Lung (tissue), 11 donors: ENCODE measurements at regions not wholly inside any gene's neighbourhood (a gene's known extent, or its start where the extent isn't known, plus 50 kb on each side); places are given as distances from the start of the nearest gene placed in this dataset.
A peak's percentile ranks its signal among the peaks of the same experiment; 100 is the strongest.

Source experiments
- ATAC-seq: fragments of 200-7000 bp; cut with Tn5 transposase; one replicate; pipeline ENCODE4 v1.9.1; 2020; ENCODE audit warnings: moderate number of reproducible peaks; ENCODE audit not compliant: insufficient read depth, low FRiP score
- DNase-seq, 3 donors: peaks; one replicate each; pipeline ENCODE4 v3.0.0-alpha.2; 2013 to 2017
- H3K27ac ChIP-seq, 2 donors: one replicate each; pipeline ENCODE4 v1.5.1; 2013; ENCODE audit warnings: mild to moderate bottlenecking in 2 of 2, moderate library complexity in 2 of 2, control low read depth in 1 of 2, inconsistent platforms in 1 of 2, low read depth in 1 of 2, low read length in 1 of 2
- H3K27me3 ChIP-seq, 3 donors: one replicate each; pipeline ENCODE4 v1.5.1; 2013; ENCODE audit warnings: low read length in 2 of 3; ENCODE audit not compliant: control insufficient read depth in 3 of 3, insufficient read depth in 3 of 3
- H3K36me3 ChIP-seq, 4 donors: one replicate each; pipeline ENCODE4 v1.5.1; 2013; ENCODE audit warnings: low read length in 4 of 4, mild to moderate bottlenecking in 1 of 4, moderate library complexity in 1 of 4; ENCODE audit not compliant: control insufficient read depth in 4 of 4, insufficient read depth in 4 of 4
- H3K4me1 ChIP-seq, 5 donors: one replicate each; pipeline ENCODE4 v1.5.1; 2013; ENCODE audit warnings: low read length in 5 of 5, mild to moderate bottlenecking in 2 of 5, moderate library complexity in 1 of 5; ENCODE audit not compliant: control insufficient read depth in 5 of 5, insufficient read depth in 5 of 5
- H3K4me3 ChIP-seq: one replicate; pipeline ENCODE4 v1.5.1; 2013; ENCODE audit warnings: mild to moderate bottlenecking, control low read depth, moderate library complexity
- H3K9ac ChIP-seq, 2 donors: one replicate each; pipeline ENCODE4 v1.5.1; 2013; ENCODE audit warnings: low read length in 2 of 2, control low read depth in 1 of 2; ENCODE audit not compliant: insufficient read depth in 1 of 2
- H3K9me3 ChIP-seq, 4 donors: one replicate each; pipeline ENCODE4 v1.5.1; 2013; ENCODE audit warnings: low read length in 3 of 4, mild to moderate bottlenecking in 1 of 4, moderate library complexity in 1 of 4; ENCODE audit not compliant: control insufficient read depth in 4 of 4, insufficient read depth in 3 of 4
- WGBS, 2 donors: extraction: QIAGEN DNeasy Blood & Tissue Kit; methylation state at CpG; one replicate each; pipeline ENCODE4 v1.1.7; 2013; 5-methylcytosine and 5-hydroxymethylcytosine counted together
- TF ChIP-seq, protein P1 (sequence below): IDR thresholded peaks from 2 replicates; pipeline ENCODE4 v1.5.1; 2012; ENCODE audit warnings: mild to moderate bottlenecking; ENCODE audit errors: control extremely low read depth, extremely low read depth
- donor health status: control.
- donor health status: control.
- donor health status: Bipolar disorder and iron deficiency.
- donor health status: healthy.
- donor health status: DM: yes; HTN: yes; CAD: no.

DNA sequence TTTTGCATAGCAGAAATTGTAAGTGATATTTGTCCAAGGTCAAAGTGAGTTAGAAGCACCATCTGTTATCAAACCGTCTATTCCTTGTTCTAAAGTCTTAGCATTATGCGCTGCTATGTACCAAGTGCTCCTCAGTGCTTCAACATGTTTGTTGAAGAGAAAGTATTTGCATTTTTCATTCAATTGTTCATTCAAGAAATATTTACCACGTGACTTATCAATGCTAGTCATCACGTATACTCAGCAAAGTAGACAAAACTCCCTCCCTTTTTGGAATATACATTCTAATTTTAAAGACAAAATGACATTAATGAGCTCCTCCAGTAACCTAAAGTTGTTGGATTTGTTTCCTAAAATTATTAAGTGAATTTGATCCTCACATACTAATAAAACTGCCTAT, 388.0 kb upstream of the CDH8 start:
- Histone ChIP-seq H3K4me3 (no peak overlapping the region), H3K36me3 (no peaks in the 10 kb centered on the region), H3K27ac (no peak overlapping the region), H3K4me1 (no peaks in the 10 kb centered on the region), H3K27me3 (no peaks in the 10 kb centered on the region), H3K9ac (no peak overlapping the region), H3K9me3 (no peaks in the 10 kb centered on the region)
- 71 to 74% methylated on average over 4 of the region's 4 CpGs for WGBS, 2 donors
- DNase-seq (no peak), ATAC-seq (no peak)
- TF ChIP-seq, protein P1, sequence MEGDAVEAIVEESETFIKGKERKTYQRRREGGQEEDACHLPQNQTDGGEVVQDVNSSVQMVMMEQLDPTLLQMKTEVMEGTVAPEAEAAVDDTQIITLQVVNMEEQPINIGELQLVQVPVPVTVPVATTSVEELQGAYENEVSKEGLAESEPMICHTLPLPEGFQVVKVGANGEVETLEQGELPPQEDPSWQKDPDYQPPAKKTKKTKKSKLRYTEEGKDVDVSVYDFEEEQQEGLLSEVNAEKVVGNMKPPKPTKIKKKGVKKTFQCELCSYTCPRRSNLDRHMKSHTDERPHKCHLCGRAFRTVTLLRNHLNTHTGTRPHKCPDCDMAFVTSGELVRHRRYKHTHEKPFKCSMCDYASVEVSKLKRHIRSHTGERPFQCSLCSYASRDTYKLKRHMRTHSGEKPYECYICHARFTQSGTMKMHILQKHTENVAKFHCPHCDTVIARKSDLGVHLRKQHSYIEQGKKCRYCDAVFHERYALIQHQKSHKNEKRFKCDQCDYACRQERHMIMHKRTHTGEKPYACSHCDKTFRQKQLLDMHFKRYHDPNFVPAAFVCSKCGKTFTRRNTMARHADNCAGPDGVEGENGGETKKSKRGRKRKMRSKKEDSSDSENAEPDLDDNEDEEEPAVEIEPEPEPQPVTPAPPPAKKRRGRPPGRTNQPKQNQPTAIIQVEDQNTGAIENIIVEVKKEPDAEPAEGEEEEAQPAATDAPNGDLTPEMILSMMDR = no peak

DNA sequence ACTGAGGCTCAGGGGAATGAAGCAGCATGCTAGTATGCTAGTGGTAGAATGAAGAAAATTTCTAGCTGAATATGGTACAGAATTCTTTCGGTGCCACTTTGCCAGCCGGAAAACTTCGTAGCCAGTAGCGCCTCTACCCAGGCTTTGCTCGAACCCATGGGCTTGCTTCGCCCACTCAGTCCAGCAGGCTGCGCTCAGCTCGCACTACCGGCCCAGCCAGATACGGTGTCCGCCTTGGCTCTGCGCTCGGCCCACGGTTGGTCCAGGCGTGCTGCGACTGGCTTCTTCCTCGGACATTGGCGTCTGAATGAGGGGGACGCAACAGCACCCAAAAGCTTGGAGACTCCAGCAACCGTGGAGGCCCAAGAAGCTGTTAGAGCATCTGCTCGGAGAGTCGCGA, 372.5 kb upstream of the CDH8 start:
- Histone ChIP-seq H3K4me3 (no peak overlapping the region), H3K36me3 (no peaks in the 10 kb centered on the region), H3K27me3 (no peaks in the 10 kb centered on the region), H3K9me3 (peaks cover 0 to 4% (median 0%) of the 10 kb centered on the region in 4 donors), H3K27ac (no peak overlapping the region), H3K4me1 (no peaks in the 10 kb centered on the region), H3K9ac (no peak overlapping the region)
- ATAC-seq = no peak
- peak in 2 of 3 donors; percentile 1 to 8 for DNase-seq
- TF ChIP-seq, protein P1 = no peak
- WGBS, 2 donors = 61 to 62% methylated on average over 23 of the region's 23 CpGs

DNA sequence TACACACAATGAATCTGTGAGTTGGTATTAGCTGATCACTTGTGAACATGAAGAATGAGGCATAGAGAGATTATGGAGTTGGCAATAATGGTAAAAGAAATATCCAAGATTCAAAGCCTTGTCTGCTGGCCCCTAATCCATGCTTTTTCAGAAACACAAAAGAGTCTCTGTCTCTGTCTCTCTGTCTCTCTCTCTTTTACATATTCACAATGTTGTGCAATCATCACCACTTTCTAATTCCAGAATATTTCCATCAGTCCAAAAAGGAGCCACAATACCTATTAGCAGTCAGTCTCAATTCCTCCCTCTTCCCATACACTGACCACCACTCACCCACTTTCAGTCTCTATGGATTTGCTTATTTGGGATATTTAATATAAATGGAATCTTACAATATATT, 370.1 kb upstream of the CDH8 start:
- H3K27me3 ChIP-seq = no peaks in the 10 kb centered on the region
- no peak for DNase-seq
- TF ChIP-seq, protein P1 = no peak
- H3K4me3 ChIP-seq = no peak overlapping the region
- no peak overlapping the region for H3K9ac ChIP-seq
- peaks cover 0 to 4% (median 0%) of the 10 kb centered on the region in 4 donors for H3K9me3 ChIP-seq
- no peaks in the 10 kb centered on the region for H3K36me3 ChIP-seq
- no peak overlapping the region for H3K27ac ChIP-seq
- no peak for ATAC-seq
- no peaks in the 10 kb centered on the region for H3K4me1 ChIP-seq

DNA sequence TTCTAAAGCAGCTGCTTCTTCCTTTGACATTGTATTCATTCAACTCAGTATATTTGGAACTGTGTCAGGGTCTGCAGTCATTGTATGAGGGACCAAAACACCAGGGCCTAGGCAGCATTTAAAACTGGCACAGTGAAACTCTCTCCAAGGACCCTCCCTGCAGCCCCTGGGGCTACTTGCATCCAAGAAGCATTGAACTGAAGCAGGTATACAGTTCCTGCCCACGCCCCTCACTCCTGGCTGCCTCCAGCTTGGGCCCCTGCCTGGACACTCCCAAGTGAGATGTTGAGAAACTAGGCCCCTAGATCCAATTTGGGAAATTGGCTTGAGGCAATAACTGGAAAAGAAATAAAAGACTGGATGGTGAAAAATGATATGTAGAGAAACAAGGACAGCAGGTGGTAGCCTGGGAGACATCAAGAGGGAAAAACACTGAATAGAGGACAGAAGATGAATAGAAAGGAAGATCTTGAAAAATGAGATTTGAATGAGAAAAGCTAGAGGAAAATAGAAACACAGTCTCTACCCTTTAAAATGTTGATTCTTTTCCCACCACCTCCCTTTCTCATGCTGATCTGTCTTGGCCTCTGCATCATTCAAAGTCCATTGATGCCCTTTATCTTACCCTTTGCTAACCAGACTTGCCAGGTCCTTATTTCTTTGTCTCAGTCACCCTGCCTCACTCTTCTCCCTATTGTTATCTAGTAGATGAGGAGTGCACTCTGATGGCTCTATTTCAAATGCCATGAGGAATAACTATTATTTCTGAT, 368.8 kb upstream of the CDH8 start:
- H3K27me3 ChIP-seq = no peaks in the 10 kb centered on the region
- no peak overlapping the region for H3K4me3 ChIP-seq
- H3K27ac ChIP-seq = no peak overlapping the region
- peaks cover 0 to 4% (median 0%) of the 10 kb centered on the region in 4 donors for H3K9me3 ChIP-seq
- no peaks in the 10 kb centered on the region for H3K4me1 ChIP-seq
- ATAC-seq (no peak), DNase-seq (no peak)
- H3K9ac ChIP-seq = no peak overlapping the region
- 64 to 65% methylated on average over 1 of the region's 1 CpG for WGBS, 2 donors
- H3K36me3 ChIP-seq = no peaks in the 10 kb centered on the region
- TF ChIP-seq, protein P1 = no peak
